ENCODE measurements at regions not wholly inside any gene's neighbourhood (a gene's known extent, or its start where the extent isn't known, plus 50 kb on each side); places are given as distances from the start of the nearest gene placed in this dataset.

DNA sequence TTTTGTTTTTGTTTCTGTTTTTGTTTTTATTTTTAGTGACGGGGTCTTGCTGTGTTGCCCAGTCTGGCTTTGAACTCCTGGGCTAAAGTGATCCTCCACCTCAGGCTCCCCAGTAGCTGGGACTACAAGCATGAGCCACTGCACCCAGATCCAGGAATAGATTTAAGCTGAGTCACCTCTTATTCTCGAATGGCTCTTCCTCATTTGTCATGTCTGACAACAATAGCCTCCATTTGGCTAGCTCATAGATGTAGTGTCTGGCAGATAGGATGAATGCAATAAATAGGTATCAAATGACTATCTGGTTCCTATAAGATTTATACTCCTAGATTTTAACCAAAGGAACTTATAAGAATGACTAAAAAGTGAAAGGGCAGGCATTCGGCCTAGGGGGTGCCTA, 172.9 kb downstream of the TMEM26 start:
- TF ChIP-seq FOS (IDR thresholded peaks at IDR 0.05; ENCODE audit: low read depth, low read length) (no peak), MAZ (IDR thresholded peaks at IDR 0.05; ENCODE audit: borderline replicate concordance, low read depth, low read length) (no peak), POLR2A (IDR thresholded peaks at IDR 0.05; ENCODE audit: low read depth, low read length) (no peak), CEBPB (IDR thresholded peaks at IDR 0.05; ENCODE audit: low read depth, low read length) (no peak), BHLHE40 (IDR thresholded peaks at IDR 0.05; ENCODE audit: low read depth, low read length) (no peak), RAD21 (IDR thresholded peaks at IDR 0.05; ENCODE audit: low read length) (no peak), MAFK (IDR thresholded peaks at IDR 0.05; ENCODE audit: low read depth, low read length) (no peak), RFX5 (IDR thresholded peaks at IDR 0.05; ENCODE audit: low read depth, low read length) (no peak)
- TF ChIP-seq, protein P1, sequence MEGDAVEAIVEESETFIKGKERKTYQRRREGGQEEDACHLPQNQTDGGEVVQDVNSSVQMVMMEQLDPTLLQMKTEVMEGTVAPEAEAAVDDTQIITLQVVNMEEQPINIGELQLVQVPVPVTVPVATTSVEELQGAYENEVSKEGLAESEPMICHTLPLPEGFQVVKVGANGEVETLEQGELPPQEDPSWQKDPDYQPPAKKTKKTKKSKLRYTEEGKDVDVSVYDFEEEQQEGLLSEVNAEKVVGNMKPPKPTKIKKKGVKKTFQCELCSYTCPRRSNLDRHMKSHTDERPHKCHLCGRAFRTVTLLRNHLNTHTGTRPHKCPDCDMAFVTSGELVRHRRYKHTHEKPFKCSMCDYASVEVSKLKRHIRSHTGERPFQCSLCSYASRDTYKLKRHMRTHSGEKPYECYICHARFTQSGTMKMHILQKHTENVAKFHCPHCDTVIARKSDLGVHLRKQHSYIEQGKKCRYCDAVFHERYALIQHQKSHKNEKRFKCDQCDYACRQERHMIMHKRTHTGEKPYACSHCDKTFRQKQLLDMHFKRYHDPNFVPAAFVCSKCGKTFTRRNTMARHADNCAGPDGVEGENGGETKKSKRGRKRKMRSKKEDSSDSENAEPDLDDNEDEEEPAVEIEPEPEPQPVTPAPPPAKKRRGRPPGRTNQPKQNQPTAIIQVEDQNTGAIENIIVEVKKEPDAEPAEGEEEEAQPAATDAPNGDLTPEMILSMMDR (conservative IDR thresholded peaks at IDR 0.05; ENCODE audit: low read depth, low read length): no peak
